GM12875 (cell line): ENCODE measurements at regions not wholly inside any gene's neighbourhood (a gene's known extent, or its start where the extent isn't known, plus 50 kb on each side); places are given as distances from the start of the nearest gene placed in this dataset.

Source experiments
- H3K4me3 ChIP-seq: one replicate; pipeline ENCODE4 v1.5.1; 2011; ENCODE audit warnings: low read depth, low read length, control low read depth
- TF ChIP-seq, protein P1 (sequence below): IDR thresholded peaks from 2 replicates; pipeline ENCODE4 v1.5.1; 2011; ENCODE audit warnings: low read depth, mild to moderate bottlenecking, control low read depth, inconsistent platforms, low read length, moderate library complexity, borderline replicate concordance; ENCODE audit not compliant: insufficient read depth

- TF ChIP-seq, protein P1, sequence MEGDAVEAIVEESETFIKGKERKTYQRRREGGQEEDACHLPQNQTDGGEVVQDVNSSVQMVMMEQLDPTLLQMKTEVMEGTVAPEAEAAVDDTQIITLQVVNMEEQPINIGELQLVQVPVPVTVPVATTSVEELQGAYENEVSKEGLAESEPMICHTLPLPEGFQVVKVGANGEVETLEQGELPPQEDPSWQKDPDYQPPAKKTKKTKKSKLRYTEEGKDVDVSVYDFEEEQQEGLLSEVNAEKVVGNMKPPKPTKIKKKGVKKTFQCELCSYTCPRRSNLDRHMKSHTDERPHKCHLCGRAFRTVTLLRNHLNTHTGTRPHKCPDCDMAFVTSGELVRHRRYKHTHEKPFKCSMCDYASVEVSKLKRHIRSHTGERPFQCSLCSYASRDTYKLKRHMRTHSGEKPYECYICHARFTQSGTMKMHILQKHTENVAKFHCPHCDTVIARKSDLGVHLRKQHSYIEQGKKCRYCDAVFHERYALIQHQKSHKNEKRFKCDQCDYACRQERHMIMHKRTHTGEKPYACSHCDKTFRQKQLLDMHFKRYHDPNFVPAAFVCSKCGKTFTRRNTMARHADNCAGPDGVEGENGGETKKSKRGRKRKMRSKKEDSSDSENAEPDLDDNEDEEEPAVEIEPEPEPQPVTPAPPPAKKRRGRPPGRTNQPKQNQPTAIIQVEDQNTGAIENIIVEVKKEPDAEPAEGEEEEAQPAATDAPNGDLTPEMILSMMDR, result no peak
- no peak overlapping the region for H3K4me3 ChIP-seq
These were observed 167.3 kb downstream of the SEC61B start for GRCh38 chr9:99389087-99390033.

DNA sequence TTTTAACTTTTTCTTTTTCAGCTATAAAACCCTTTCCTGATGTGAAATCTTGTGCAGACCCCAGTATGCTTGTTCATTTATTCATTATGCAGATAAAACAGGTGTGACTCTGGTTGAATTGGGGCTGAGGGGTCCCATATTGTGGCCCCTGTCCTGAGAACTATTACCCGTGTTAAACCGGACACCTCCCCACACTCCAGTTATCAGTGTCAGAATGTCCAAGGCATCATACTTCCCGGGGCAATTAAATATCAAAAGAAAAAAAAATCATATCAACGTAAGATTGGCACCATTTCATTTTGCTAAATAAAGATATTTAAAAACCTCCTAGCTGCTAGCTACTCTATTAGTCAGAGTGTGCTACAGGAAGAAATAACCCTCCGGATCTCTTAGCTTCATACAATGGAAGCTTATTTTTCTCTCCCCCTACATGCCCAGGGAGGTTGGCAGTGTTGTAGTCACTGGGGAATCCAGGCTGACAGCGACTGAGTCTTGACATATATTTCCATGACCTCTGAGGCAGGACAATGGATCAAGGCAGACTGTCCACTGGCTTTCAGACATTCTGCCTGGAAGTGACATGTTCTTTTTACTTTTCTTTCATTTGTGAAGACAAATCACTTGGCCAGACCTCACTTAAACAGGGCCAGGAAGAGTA, 170.0 kb downstream of the SEC61B start:
- TF ChIP-seq, protein P1, result no peak
- no peak overlapping the region for H3K4me3 ChIP-seq

- TF ChIP-seq, protein P1, result no peak
- H3K4me3 ChIP-seq, result no peak overlapping the region
These were observed 170.9 kb downstream of the SEC61B start for GRCh38 chr9:99392986-99393385.

- TF ChIP-seq, protein P1, result no peak
- H3K4me3 ChIP-seq, result no peak overlapping the region
These were observed 171.9 kb downstream of the SEC61B start for GRCh38 chr9:99393993-99394392.

- TF ChIP-seq, protein P1, result no peak
- no peak overlapping the region for H3K4me3 ChIP-seq
These were observed 176.2 kb downstream of the SEC61B start for GRCh38 chr9:99398241-99398640.

GRCh38 chr9:99399474-99399873, 177.4 kb downstream of the SEC61B start:
- TF ChIP-seq, protein P1, result no peak
- no peak overlapping the region for H3K4me3 ChIP-seq
